Uterus (tissue), 2 donors: ENCODE measurements at regions not wholly inside any gene's neighbourhood (a gene's known extent, or its start where the extent isn't known, plus 50 kb on each side); places are given as distances from the start of the nearest gene placed in this dataset.

Experiments
- CTCF ChIP-seq, 4 experiments: fragments of 200-600 bp in 2 of 4; fragments of 450-650 bp in 2 of 4; sonication (generic) in 2 of 4; IDR thresholded peaks; one replicate each; pipeline ENCODE4 v1.5.1; 2016 to 2019; ENCODE audit warnings: antibody characterized with exemption in 4 of 4, mild to moderate bottlenecking in 2 of 4, moderate library complexity in 1 of 4
- POLR2A ChIP-seq, 2 donors: fragments of 450-650 bp; IDR thresholded peaks; one replicate each; pipeline ENCODE4 v1.6.1; 2016; ENCODE audit warnings: antibody characterized with exemption in 2 of 2, mild to moderate bottlenecking in 1 of 2, moderate library complexity in 1 of 2

DNA sequence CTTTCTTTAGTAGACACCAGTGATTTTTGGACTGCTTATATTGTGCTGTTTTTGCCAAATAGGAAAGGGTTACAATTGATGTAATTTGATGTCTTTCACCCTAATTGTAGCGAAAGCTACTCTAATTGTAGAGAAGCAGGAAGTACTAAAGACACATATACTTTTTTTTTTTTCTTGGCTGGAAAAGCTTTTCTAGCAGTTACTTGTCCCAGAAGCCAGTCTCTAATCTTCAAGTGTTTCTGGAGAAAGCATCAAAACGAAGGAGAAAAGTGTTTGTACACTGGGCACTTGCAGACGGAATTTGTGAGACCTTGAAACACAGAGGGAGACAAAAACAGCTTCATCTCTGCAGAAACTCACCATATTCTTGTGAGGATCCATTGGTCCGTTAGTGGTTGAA is 616.5 kb upstream of the LCORL start:
- no peak for TF ChIP-seq CTCF (IDR thresholded peaks at IDR 0.05)
- TF ChIP-seq POLR2A (IDR thresholded peaks at IDR 0.05) = no peak
